ENCODE measurements at regions not wholly inside any gene's neighbourhood (a gene's known extent, or its start where the extent isn't known, plus 50 kb on each side); places are given as distances from the start of the nearest gene placed in this dataset.

- Histone ChIP-seq H3K9me3 (ENCODE audit: control insufficient read depth in 1 of 2, low read length in 2 of 2) (no peaks in the 10 kb centered on the region), H3K4me1 (ENCODE audit: control insufficient read depth in 1 of 2, insufficient read depth in 2 of 2, low read length in 2 of 2) (no peaks in the 10 kb centered on the region), H3K4me3 (ENCODE audit: low read depth in 1 of 2, low read length in 2 of 2) (no peak overlapping the region), H3K27me3 (ENCODE audit: control insufficient read depth in 1 of 2, insufficient read depth in 2 of 2, low read length in 2 of 2) (no peaks in the 10 kb centered on the region), H3K27ac (ENCODE audit: low read depth, low read length) (no peak overlapping the region), H3K36me3 (ENCODE audit: control insufficient read depth in 1 of 2, insufficient read depth in 2 of 2, low read length in 2 of 2) (no peaks in the 10 kb centered on the region), H3K9ac (ENCODE audit: low read depth in 1 of 2, low read length in 2 of 2) (no peak overlapping the region)
Measured at GRCh38 chr13:70849222-70849621, 741.0 kb upstream of the KLHL1 start.

- H3K27ac ChIP-seq (ENCODE audit: low read depth, low read length), result no peak overlapping the region
- no peaks in the 10 kb centered on the region for H3K27me3 ChIP-seq (ENCODE audit: control insufficient read depth in 1 of 2, insufficient read depth in 2 of 2, low read length in 2 of 2)
- no peak overlapping the region for H3K4me3 ChIP-seq (ENCODE audit: low read depth in 1 of 2, low read length in 2 of 2)
- no peaks in the 10 kb centered on the region for H3K36me3 ChIP-seq (ENCODE audit: control insufficient read depth in 1 of 2, insufficient read depth in 2 of 2, low read length in 2 of 2)
- H3K4me1 ChIP-seq (ENCODE audit: control insufficient read depth in 1 of 2, insufficient read depth in 2 of 2, low read length in 2 of 2), result no peaks in the 10 kb centered on the region
- no peak overlapping the region for H3K9ac ChIP-seq (ENCODE audit: low read depth in 1 of 2, low read length in 2 of 2)
- no peaks in the 10 kb centered on the region for H3K9me3 ChIP-seq (ENCODE audit: control insufficient read depth in 1 of 2, low read length in 2 of 2)
Measured at GRCh38 chr13:70844391-70845108, 736.3 kb upstream of the KLHL1 start.

- H3K27me3 ChIP-seq (ENCODE audit: control insufficient read depth in 1 of 2, insufficient read depth in 2 of 2, low read length in 2 of 2), result no peaks in the 10 kb centered on the region
- no peak overlapping the region for H3K27ac ChIP-seq (ENCODE audit: low read depth, low read length)
- H3K4me3 ChIP-seq (ENCODE audit: low read depth in 1 of 2, low read length in 2 of 2), result no peak overlapping the region
- no peaks in the 10 kb centered on the region for H3K36me3 ChIP-seq (ENCODE audit: control insufficient read depth in 1 of 2, insufficient read depth in 2 of 2, low read length in 2 of 2)
- no peaks in the 10 kb centered on the region for H3K4me1 ChIP-seq (ENCODE audit: control insufficient read depth in 1 of 2, insufficient read depth in 2 of 2, low read length in 2 of 2)
- H3K9me3 ChIP-seq (ENCODE audit: control insufficient read depth in 1 of 2, low read length in 2 of 2), result no peaks in the 10 kb centered on the region
- no peak overlapping the region for H3K9ac ChIP-seq (ENCODE audit: low read depth in 1 of 2, low read length in 2 of 2)
Measured at GRCh38 chr13:70842062-70842644, 733.9 kb upstream of the KLHL1 start.

- Histone ChIP-seq H3K4me3 (ENCODE audit: low read depth in 1 of 2, low read length in 2 of 2) (no peak overlapping the region), H3K27ac (ENCODE audit: low read depth, low read length) (no peak overlapping the region), H3K27me3 (ENCODE audit: control insufficient read depth in 1 of 2, insufficient read depth in 2 of 2, low read length in 2 of 2) (no peaks in the 10 kb centered on the region), H3K4me1 (ENCODE audit: control insufficient read depth in 1 of 2, insufficient read depth in 2 of 2, low read length in 2 of 2) (no peaks in the 10 kb centered on the region), H3K9ac (ENCODE audit: low read depth in 1 of 2, low read length in 2 of 2) (no peak overlapping the region), H3K9me3 (ENCODE audit: control insufficient read depth in 1 of 2, low read length in 2 of 2) (no peaks in the 10 kb centered on the region), H3K36me3 (ENCODE audit: control insufficient read depth in 1 of 2, insufficient read depth in 2 of 2, low read length in 2 of 2) (no peaks in the 10 kb centered on the region)
Measured at GRCh38 chr13:70841240-70842061, 733.2 kb upstream of the KLHL1 start.

- Histone ChIP-seq H3K27me3 (ENCODE audit: control insufficient read depth in 1 of 2, insufficient read depth in 2 of 2, low read length in 2 of 2) (no peaks in the 10 kb centered on the region), H3K9ac (ENCODE audit: low read depth in 1 of 2, low read length in 2 of 2) (no peak overlapping the region), H3K4me3 (ENCODE audit: low read depth in 1 of 2, low read length in 2 of 2) (no peak overlapping the region), H3K36me3 (ENCODE audit: control insufficient read depth in 1 of 2, insufficient read depth in 2 of 2, low read length in 2 of 2) (no peaks in the 10 kb centered on the region), H3K27ac (ENCODE audit: low read depth, low read length) (no peak overlapping the region), H3K4me1 (ENCODE audit: control insufficient read depth in 1 of 2, insufficient read depth in 2 of 2, low read length in 2 of 2) (no peaks in the 10 kb centered on the region), H3K9me3 (ENCODE audit: control insufficient read depth in 1 of 2, low read length in 2 of 2) (no peaks in the 10 kb centered on the region)
Measured at GRCh38 chr13:70835371-70835770, 727.1 kb upstream of the KLHL1 start.

GRCh38 chr13:70829748-70830147 is 721.5 kb upstream of the KLHL1 start:
- H3K9ac ChIP-seq (ENCODE audit: low read depth in 1 of 2, low read length in 2 of 2), result no peak overlapping the region
- no peaks in the 10 kb centered on the region for H3K36me3 ChIP-seq (ENCODE audit: control insufficient read depth in 1 of 2, insufficient read depth in 2 of 2, low read length in 2 of 2)
- no peak overlapping the region for H3K27ac ChIP-seq (ENCODE audit: low read depth, low read length)
- H3K27me3 ChIP-seq (ENCODE audit: control insufficient read depth in 1 of 2, insufficient read depth in 2 of 2, low read length in 2 of 2), result no peaks in the 10 kb centered on the region
- no peak overlapping the region for H3K4me3 ChIP-seq (ENCODE audit: low read depth in 1 of 2, low read length in 2 of 2)
- H3K9me3 ChIP-seq (ENCODE audit: control insufficient read depth in 1 of 2, low read length in 2 of 2), result no peaks in the 10 kb centered on the region
- H3K4me1 ChIP-seq (ENCODE audit: control insufficient read depth in 1 of 2, insufficient read depth in 2 of 2, low read length in 2 of 2), result no peaks in the 10 kb centered on the region

GRCh38 chr13:70817576-70817975 is 709.3 kb upstream of the KLHL1 start:
- no peaks in the 10 kb centered on the region for H3K4me1 ChIP-seq (ENCODE audit: control insufficient read depth in 1 of 2, insufficient read depth in 2 of 2, low read length in 2 of 2)
- H3K9me3 ChIP-seq (ENCODE audit: control insufficient read depth in 1 of 2, low read length in 2 of 2), result no peaks in the 10 kb centered on the region
- H3K27ac ChIP-seq (ENCODE audit: low read depth, low read length), result no peak overlapping the region
- H3K27me3 ChIP-seq (ENCODE audit: control insufficient read depth in 1 of 2, insufficient read depth in 2 of 2, low read length in 2 of 2), result no peaks in the 10 kb centered on the region
- H3K36me3 ChIP-seq (ENCODE audit: control insufficient read depth in 1 of 2, insufficient read depth in 2 of 2, low read length in 2 of 2), result no peaks in the 10 kb centered on the region
- no peak overlapping the region for H3K9ac ChIP-seq (ENCODE audit: low read depth in 1 of 2, low read length in 2 of 2)
- H3K4me3 ChIP-seq (ENCODE audit: low read depth in 1 of 2, low read length in 2 of 2), result no peak overlapping the region

GRCh38 chr13:70816853-70817252 is 708.6 kb upstream of the KLHL1 start:
- H3K27me3 ChIP-seq (ENCODE audit: control insufficient read depth in 1 of 2, insufficient read depth in 2 of 2, low read length in 2 of 2), result no peaks in the 10 kb centered on the region
- no peaks in the 10 kb centered on the region for H3K36me3 ChIP-seq (ENCODE audit: control insufficient read depth in 1 of 2, insufficient read depth in 2 of 2, low read length in 2 of 2)
- no peaks in the 10 kb centered on the region for H3K9me3 ChIP-seq (ENCODE audit: control insufficient read depth in 1 of 2, low read length in 2 of 2)
- no peak overlapping the region for H3K27ac ChIP-seq (ENCODE audit: low read depth, low read length)
- H3K9ac ChIP-seq (ENCODE audit: low read depth in 1 of 2, low read length in 2 of 2), result no peak overlapping the region
- no peak overlapping the region for H3K4me3 ChIP-seq (ENCODE audit: low read depth in 1 of 2, low read length in 2 of 2)
- no peaks in the 10 kb centered on the region for H3K4me1 ChIP-seq (ENCODE audit: control insufficient read depth in 1 of 2, insufficient read depth in 2 of 2, low read length in 2 of 2)

- no peaks in the 10 kb centered on the region for H3K36me3 ChIP-seq (ENCODE audit: control insufficient read depth in 1 of 2, insufficient read depth in 2 of 2, low read length in 2 of 2)
- H3K9ac ChIP-seq (ENCODE audit: low read depth in 1 of 2, low read length in 2 of 2), result no peak overlapping the region
- no peaks in the 10 kb centered on the region for H3K4me1 ChIP-seq (ENCODE audit: control insufficient read depth in 1 of 2, insufficient read depth in 2 of 2, low read length in 2 of 2)
- no peak overlapping the region for H3K27ac ChIP-seq (ENCODE audit: low read depth, low read length)
- no peaks in the 10 kb centered on the region for H3K27me3 ChIP-seq (ENCODE audit: control insufficient read depth in 1 of 2, insufficient read depth in 2 of 2, low read length in 2 of 2)
- no peak overlapping the region for H3K4me3 ChIP-seq (ENCODE audit: low read depth in 1 of 2, low read length in 2 of 2)
- H3K9me3 ChIP-seq (ENCODE audit: control insufficient read depth in 1 of 2, low read length in 2 of 2), result no peaks in the 10 kb centered on the region
Measured at GRCh38 chr13:70814684-70815083, 706.4 kb upstream of the KLHL1 start.

GRCh38 chr13:70812481-70812880 is 704.2 kb upstream of the KLHL1 start:
- Histone ChIP-seq H3K4me1 (ENCODE audit: control insufficient read depth in 1 of 2, insufficient read depth in 2 of 2, low read length in 2 of 2) (no peaks in the 10 kb centered on the region), H3K9ac (ENCODE audit: low read depth in 1 of 2, low read length in 2 of 2) (no peak overlapping the region), H3K36me3 (ENCODE audit: control insufficient read depth in 1 of 2, insufficient read depth in 2 of 2, low read length in 2 of 2) (no peaks in the 10 kb centered on the region), H3K27ac (ENCODE audit: low read depth, low read length) (no peak overlapping the region), H3K27me3 (ENCODE audit: control insufficient read depth in 1 of 2, insufficient read depth in 2 of 2, low read length in 2 of 2) (no peaks in the 10 kb centered on the region), H3K4me3 (ENCODE audit: low read depth in 1 of 2, low read length in 2 of 2) (no peak overlapping the region), H3K9me3 (ENCODE audit: control insufficient read depth in 1 of 2, low read length in 2 of 2) (no peaks in the 10 kb centered on the region)
